Left lung (tissue), 4 donors: ENCODE measurements at regions not wholly inside any gene's neighbourhood (a gene's known extent, or its start where the extent isn't known, plus 50 kb on each side); places are given as distances from the start of the nearest gene placed in this dataset.

Source experiments
- ATAC-seq: fragments of 200-7000 bp; cut with Tn5 transposase; one replicate; pipeline ENCODE4 v1.9.1; 2020; ENCODE audit warnings: moderate library complexity
- DNase-seq, 4 donors: peaks; one replicate each; pipeline ENCODE4 v3.0.0-alpha.2; 2013 to 2020
- H3K27ac ChIP-seq, 2 donors: fragments of 200-600 bp; sonication (generic) in 1 of 2; one replicate each; pipeline versions ENCODE4 v1.5.0 to v1.8.0; 2020 to 2021
- H3K27me3 ChIP-seq, 2 donors: fragments of 200-600 bp; sonication (generic) in 1 of 2; one replicate each; pipeline versions ENCODE4 v1.5.0 to v1.8.0; 2020 to 2021
- H3K36me3 ChIP-seq, 2 donors: fragments of 200-600 bp; sonication (generic) in 1 of 2; one replicate each; pipeline versions ENCODE4 v1.5.0 to v1.8.0; 2020 to 2021
- H3K4me1 ChIP-seq, 2 donors: fragments of 200-600 bp; one replicate each; pipeline ENCODE4 v1.8.0; 2021
- H3K4me3 ChIP-seq, 2 donors: fragments of 200-600 bp; sonication (generic) in 1 of 2; one replicate each; pipeline versions ENCODE4 v1.5.0 to v1.8.0; 2020 to 2021; ENCODE audit warnings: mild to moderate bottlenecking in 1 of 2
- H3K9me3 ChIP-seq, 2 donors: fragments of 200-600 bp; sonication (generic) in 1 of 2; one replicate each; pipeline versions ENCODE4 v1.5.0 to v1.8.0; 2020 to 2021
- intact Hi-C, 2 donors: fragments of 100-400 bp; cut with DNase I; formaldehyde crosslinking; loops; one replicate each; pipeline versions ENCODE4 v1.11.2 to v1.14.2; 2022
- TF ChIP-seq, protein P1 (sequence below), 2 donors: fragments of 200-600 bp; sonication (generic) in 1 of 2; IDR thresholded peaks; one replicate each; pipeline versions ENCODE4 v1.5.0 to v1.8.0; 2021; ENCODE audit warnings: antibody characterized with exemption in 2 of 2
- donor health status: DM: no; HTN: yes; CAD: no.
- donor health status: DM: no; HTN: no; CAD: no.

DNA sequence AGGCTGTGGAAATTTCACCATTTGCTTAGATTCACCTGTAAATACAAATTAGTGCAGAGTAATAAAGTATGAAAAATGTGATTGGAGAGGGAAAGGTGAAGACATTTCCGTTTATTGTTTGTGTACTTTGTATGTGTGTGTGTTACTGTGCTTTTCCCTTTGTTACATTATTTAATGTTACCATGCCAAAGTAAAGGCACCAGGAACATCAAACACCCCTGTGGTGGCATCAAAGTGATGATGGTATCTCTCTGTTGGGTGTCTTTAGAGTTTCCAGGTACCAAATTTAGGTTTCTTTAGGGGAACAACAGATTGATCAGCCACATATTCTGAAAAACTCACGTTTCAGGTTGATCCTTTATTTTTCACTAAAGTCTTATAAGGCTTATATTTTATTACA is 189.0 kb upstream of the FBXO33 start:
- Histone ChIP-seq H3K4me1 (no peaks in the 10 kb centered on the region), H3K27ac (no peak overlapping the region), H3K4me3 (no peak overlapping the region), H3K9me3 (peaks cover 0 to 18% of the 10 kb centered on the region in 2 donors), H3K36me3 (no peaks in the 10 kb centered on the region), H3K27me3 (no peaks in the 10 kb centered on the region)
- DNase-seq = no peak
- TF ChIP-seq, protein P1, sequence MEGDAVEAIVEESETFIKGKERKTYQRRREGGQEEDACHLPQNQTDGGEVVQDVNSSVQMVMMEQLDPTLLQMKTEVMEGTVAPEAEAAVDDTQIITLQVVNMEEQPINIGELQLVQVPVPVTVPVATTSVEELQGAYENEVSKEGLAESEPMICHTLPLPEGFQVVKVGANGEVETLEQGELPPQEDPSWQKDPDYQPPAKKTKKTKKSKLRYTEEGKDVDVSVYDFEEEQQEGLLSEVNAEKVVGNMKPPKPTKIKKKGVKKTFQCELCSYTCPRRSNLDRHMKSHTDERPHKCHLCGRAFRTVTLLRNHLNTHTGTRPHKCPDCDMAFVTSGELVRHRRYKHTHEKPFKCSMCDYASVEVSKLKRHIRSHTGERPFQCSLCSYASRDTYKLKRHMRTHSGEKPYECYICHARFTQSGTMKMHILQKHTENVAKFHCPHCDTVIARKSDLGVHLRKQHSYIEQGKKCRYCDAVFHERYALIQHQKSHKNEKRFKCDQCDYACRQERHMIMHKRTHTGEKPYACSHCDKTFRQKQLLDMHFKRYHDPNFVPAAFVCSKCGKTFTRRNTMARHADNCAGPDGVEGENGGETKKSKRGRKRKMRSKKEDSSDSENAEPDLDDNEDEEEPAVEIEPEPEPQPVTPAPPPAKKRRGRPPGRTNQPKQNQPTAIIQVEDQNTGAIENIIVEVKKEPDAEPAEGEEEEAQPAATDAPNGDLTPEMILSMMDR (IDR thresholded peaks at IDR 0.05) = no peak
- intact Hi-C loops = no loop called here
- no peak for ATAC-seq

DNA sequence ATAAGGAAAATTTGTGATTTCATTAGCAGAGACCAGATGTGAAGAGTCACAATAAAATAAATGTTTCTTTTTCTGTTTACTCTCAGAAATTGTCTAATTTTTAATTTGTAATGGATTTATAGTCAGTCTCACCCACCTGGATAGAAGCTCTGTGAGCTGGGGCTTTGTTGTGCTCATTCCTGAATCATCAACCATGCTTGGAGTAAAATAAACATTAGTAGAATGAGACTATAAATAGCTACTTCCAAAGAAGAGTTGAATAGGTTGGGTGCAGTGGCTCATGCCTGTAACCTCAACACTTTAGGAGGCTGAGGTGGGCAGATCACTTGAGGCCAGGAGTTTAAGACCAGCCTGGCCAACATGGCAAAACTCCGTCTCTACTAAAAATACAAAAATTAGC is 185.3 kb upstream of the FBXO33 start:
- DNase-seq = no peak
- Histone ChIP-seq H3K4me1 (no peaks in the 10 kb centered on the region), H3K36me3 (no peaks in the 10 kb centered on the region), H3K4me3 (no peak overlapping the region), H3K27me3 (no peaks in the 10 kb centered on the region), H3K27ac (no peak overlapping the region), H3K9me3 (peaks cover 0 to 9% of the 10 kb centered on the region in 2 donors)
- TF ChIP-seq, protein P1 (IDR thresholded peaks at IDR 0.05) = no peak
- intact Hi-C loops = no loop called here
- ATAC-seq = no peak

DNA sequence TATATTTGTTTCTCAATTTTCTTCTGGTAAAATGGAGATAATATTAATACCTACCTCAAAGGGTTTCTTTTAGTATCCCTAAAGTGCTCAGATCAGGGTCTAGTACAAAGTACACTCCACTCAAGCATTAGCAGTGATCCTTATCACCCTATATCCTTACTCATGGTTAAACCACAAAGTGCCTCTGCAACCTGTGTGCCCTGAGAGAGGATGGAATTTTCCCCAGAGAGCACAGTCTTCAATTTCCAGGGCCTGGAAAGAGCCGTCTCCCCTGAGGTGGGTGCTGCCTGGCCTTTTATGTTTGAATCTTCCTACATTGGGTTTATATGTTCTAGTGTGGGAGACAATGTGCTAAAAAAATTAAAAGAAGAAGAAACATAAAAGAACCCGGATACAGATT is 183.1 kb upstream of the FBXO33 start:
- TF ChIP-seq, protein P1 (IDR thresholded peaks at IDR 0.05) = no peak
- Histone ChIP-seq H3K4me3 (no peak overlapping the region), H3K27me3 (no peaks in the 10 kb centered on the region), H3K27ac (no peak overlapping the region), H3K36me3 (no peaks in the 10 kb centered on the region), H3K9me3 (peaks cover 0 to 7% of the 10 kb centered on the region in 2 donors), H3K4me1 (no peaks in the 10 kb centered on the region)
- DNase-seq (no peak), ATAC-seq (no peak)
- intact Hi-C loops = no loop called here

DNA sequence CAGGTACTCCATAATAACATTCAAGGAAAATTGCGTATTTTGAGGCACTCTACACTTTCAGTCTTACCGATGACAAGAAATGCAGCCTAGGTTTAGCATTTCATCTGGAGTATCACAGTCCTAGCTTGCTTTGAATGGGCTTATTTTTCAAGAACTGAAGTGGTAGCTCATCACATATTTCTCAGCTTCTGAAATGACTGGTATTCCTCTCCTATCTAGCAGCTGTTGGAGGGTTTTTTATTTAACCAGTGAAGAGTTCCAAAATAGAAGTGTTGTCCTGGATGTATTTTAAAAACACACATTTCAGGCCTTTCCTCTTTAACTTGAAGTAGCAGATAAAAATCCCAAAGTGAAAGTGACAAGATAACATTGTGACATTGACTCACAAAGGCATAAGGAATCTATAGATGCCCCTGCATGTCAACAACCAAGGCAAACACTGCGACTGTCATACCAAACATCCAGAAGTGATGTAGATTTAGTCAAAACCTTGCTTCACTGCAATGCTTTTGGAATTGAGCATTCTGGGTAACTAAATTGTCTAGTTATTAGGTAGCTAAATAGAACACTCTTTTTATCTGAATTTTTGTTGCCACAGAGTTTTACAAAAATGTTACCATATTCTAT is 182.2 kb upstream of the FBXO33 start:
- H3K27me3 ChIP-seq = no peaks in the 10 kb centered on the region
- peaks cover 0 to 7% of the 10 kb centered on the region in 2 donors for H3K9me3 ChIP-seq
- DNase-seq = no peak
- H3K27ac ChIP-seq = no peak overlapping the region
- no peak for ATAC-seq
- no peaks in the 10 kb centered on the region for H3K36me3 ChIP-seq
- H3K4me3 ChIP-seq = no peak overlapping the region
- H3K4me1 ChIP-seq = no peaks in the 10 kb centered on the region
- TF ChIP-seq, protein P1 (IDR thresholded peaks at IDR 0.05) = no peak
- intact Hi-C loops = no loop called here

DNA sequence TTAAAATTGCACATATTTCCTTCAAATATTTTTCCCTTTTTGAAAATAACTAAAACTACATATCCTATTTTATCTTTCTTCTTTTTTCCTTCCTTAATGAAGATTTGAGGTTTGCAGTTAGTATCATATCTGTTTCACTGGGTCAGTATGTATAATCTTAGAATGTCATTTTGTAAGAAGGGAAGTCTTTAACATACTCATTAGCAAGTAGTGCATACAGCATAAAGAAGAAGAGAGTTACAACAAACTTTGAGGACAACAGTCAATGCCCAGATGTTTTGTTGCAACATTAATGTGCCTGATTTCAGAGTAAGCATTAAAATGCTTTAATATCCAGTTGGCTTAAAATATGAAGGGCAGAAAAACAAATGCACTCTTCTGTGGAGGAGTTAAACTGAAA is 176.9 kb upstream of the FBXO33 start:
- DNase-seq = no peak
- no peaks in the 10 kb centered on the region for H3K4me1 ChIP-seq
- intact Hi-C loops = no loop called here
- no peak for ATAC-seq
- no peaks in the 10 kb centered on the region for H3K36me3 ChIP-seq
- no peak overlapping the region for H3K4me3 ChIP-seq
- TF ChIP-seq, protein P1 (IDR thresholded peaks at IDR 0.05) = no peak
- peaks cover 0 to 7% of the 10 kb centered on the region in 2 donors for H3K9me3 ChIP-seq
- H3K27ac ChIP-seq = no peak overlapping the region
- H3K27me3 ChIP-seq = no peaks in the 10 kb centered on the region
